ENCODE measurements at regions not wholly inside any gene's neighbourhood (a gene's known extent, or its start where the extent isn't known, plus 50 kb on each side); places are given as distances from the start of the nearest gene placed in this dataset.

DNA sequence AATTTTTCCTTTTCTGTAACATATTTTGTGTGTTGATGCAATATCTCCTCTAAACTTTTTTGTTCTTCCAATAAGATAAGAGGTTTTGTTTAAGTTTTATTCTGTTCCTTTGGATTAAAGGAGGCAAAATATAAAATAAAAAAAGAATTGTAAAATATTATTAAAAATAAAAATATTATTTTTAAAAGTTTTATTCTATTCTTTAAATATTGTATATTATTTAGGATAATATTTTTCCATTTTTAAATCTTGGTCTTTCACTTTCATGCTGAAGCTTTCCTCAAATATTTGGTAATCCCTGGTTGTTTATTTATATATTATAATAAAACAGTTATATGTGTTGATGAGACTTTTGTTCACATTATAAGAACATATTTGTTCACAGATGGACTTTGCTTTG is 187.9 kb upstream of the PDE5A start:
- DNase-seq: no peak

DNA sequence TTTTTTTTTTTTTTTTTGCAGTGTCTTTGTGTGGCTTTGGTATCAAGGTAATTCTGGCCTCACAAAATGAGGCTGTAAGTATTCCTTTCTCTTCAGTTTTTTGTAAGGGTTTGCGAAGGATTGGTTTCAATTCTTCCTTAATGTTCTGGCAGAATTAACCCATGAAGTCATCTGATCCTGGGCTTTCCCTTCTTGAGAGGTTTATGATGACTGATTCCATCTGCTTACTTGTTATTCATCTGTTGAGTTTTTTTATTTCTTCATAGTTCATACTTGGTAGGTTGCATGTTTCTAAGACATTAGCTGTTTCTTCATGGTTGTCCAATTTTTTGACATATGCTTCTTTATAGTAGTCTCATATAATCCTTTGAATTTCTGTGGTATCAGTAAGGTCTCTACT is 181.4 kb upstream of the PDE5A start:
- DNase-seq: no peak

DNA sequence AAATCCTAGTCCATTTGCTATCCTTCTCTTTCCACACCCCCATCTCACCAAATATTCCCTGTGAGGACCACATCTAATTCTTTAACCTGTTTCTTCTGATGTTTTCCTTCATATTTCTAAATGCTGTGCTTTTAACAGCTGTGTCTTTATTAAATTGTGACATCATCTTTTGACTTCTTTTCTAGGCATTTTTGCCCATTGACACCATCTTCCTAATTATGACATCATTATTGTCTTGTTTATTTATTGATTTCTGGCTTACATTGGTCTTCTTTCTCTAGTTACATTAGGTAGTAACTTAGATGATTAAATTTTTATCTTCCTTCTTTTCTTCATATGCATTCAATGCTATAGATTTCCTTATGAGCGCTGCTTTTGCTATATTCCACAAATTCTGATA is 175.8 kb upstream of the PDE5A start:
- DNase-seq: no peak

DNA sequence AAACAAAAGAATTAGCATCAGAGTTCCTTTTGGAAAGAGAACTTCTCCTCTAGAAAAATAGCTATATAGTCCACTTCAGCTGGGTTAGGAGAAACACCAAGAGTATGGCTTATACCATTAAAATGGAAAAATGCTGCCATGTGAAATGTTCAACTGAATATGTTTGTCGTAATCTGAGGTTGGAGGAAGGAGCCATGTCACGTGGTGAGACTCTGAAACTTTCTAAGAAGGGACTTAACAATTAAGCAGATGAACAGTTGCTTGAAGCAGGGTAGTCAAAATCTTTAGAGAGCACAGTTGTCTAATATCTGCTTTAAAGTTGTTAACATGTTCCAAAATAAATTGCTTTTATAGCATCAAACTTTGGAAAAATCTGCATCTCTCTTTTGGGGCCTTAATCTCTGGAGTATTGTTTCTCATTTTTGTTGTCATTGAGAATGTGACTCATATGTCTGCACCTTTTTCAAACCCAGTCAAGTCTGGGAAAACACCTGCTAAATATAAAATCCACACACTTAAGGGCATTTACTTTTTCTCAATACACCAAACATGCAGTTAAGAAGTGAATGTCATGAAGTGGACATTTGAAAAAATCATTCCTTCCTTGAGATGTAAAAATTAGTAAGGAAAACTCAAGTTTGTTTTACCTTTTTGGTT is 168.8 kb upstream of the PDE5A start:
- DNase-seq: no peak

DNA sequence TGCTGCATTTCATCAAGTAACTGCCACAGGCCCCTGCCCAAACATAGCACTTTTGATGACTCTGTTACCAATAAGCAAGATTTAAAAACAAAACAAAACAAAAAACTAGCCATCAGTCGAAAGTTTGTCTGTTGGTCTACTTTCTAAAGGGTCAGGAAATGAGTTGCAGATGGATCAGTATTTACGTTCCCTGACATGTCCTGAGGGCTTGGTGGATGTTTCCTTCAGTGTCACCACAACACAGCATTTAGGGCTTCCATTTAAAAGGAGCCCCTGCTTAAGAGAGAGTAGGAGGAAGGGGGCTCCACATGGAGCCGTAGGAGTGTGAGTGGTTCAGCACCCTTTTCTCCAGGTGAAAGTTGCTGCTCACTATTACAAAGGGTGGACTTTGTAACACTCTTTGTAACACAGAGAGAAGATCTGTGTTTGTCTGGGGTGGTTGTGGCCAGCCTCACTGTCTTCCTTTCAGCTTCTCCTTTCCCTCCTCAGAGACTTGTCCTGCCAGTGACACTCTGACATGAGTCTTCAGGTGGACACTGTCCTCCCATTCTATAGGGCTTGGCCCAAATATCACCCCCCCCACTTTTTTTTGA is 167.5 kb upstream of the PDE5A start:
- no peak for DNase-seq

DNA sequence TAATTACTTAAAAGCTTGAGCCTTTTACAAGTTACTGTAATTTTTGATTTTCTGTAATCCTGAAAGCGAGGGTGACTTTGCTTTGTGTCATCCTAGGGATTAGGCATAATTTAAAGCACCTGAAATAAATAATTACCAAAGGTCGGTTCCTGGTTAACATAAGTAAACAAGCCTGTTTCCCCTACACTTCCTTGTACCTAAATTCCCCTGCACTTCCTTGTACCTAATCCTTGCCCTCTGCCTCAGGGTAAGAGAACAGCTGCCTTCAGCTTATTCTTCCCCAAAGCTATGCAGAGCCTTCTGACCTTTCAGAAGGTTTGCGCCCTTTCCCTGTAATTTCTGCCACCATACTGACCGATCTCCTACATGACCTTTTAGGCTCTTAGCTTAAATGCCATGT is 166.1 kb upstream of the PDE5A start:
- no peak for DNase-seq

DNA sequence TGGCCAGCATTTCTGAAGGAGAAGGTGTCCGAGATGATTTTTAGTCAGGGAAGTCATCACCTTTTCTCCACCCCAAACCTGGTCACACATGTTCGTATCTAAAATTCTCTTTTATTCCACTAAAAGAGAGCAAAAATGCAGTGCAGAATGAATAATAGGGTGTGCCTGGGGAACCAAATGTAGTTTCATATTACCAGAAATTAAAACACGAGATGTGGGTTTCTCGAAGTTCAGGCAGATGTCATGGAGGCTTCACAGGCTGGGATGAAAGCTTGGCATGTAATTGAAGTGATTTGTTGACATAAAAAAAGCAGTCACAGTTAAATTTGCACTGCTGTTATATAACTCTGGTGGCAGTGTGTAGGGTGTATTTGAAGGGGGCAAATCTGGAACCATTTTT is 165.5 kb upstream of the PDE5A start:
- DNase-seq: no peak

DNA sequence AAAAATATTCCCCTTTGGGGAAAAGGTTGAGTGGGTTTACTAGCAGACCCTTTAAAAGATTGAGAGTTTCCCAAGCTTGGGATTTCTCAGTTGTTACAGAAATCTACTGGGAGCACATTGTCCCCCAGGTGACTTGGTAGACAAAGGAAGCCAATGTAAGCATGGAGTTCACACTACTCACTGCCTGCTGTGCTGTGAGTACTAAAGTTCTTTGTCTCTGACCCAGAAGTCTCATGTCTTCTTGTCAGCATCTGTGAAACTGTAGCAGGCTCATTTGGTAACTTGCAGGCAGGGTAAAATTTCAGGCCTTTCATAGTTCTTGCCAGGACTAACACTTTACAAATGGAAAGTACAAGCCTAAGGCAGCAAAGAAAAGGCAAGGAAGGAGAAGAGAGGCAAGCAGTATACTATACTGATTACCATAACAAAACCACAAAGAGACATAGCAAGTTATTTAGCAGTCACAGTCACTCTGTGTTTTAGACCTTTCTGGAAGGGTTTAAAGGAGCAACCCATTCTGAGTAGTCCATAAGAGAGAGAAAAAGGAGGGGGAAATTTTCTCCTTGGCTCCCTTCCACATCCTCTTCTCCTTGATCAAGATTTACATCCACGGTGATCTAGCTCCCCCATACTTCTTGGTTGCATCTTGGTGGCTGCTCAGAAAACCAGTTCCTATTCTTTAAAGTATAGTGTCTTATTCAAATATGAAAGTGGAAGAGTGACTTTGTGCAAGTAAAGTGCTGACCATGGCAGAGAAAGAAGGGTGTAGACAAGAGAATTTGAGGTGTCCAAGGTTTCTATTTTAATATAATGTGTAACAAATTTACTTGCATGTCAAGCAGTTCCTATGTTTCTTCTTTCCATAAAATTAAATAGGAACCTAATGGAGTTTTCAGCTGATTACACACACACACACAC is 160.0 kb upstream of the PDE5A start:
- DNase-seq: no peak

DNA sequence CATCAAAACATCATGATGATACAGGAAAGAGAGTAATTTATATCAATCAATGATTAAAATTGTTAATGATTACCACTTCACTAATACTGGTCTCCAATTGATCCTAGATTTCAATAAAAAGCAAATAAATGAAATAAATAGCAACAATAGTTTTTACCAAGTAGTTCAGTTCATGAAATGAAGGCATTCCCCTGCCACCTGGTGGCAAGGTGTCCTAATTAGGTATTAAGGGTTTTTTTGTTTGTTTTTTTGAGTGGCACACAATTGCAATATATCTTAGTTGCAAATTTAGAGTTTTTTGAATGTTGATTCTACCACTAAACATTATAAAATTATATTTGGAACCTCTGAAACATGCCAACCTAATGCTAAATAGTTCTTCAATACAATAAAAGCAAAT is 157.4 kb upstream of the PDE5A start:
- DNase-seq: peak; percentile 11

DNA sequence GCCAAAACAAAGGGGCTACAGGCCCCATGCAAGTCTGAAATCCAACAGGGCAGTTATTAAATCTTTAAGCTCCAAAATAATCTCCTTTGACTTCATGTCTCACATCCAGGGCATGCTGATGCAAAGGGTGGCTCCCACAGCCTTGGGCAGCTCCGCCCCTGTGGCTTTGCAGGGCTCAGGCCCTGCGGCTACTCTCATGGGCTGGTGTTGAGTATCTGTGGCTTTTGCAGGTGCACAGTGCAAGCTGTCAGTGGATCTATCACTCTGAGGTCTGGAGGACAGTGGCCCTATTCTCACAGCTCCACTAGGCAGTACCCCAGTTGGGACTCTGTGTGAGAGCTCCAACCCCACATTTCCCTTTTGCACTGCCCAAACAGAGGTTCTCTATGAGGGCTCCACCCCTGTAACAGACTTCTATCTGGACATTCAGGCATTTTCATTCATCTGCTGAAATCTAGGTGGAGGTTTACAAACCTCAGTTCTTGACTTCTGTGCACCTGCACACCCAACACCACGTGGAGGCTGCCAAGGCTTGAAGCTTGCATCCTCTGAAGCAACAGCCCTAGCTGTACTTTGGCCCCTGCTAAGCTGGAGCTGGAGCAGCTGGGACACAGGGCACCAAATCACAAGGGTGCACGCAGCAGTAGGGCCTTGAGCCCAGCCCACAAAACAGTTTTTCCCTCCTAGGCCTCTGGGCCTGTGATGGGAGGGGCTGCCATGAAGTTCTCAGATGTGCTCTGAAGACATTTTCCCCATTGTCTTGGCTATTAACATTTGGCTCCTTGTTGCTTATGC is 154.8 kb upstream of the PDE5A start:
- DNase-seq: no peak

DNA sequence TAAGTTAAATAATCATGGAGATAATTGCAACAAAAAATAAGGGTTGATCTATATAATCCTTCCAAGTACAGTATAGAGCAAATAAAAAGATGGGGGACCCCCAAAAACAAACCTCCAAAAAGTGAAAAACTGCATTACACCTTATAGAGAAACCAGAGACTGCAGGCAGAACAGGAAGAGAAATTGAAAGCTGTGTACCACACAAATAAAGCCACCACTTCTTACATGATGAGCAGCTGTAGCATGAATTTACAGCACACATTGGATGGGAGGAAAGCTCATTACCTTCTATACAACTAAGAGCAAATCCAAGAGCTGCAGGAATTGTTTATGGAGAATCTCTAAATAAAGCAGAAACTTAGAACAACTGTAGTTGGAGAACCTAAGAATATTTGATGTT is 152.4 kb upstream of the PDE5A start:
- DNase-seq: no peak

DNA sequence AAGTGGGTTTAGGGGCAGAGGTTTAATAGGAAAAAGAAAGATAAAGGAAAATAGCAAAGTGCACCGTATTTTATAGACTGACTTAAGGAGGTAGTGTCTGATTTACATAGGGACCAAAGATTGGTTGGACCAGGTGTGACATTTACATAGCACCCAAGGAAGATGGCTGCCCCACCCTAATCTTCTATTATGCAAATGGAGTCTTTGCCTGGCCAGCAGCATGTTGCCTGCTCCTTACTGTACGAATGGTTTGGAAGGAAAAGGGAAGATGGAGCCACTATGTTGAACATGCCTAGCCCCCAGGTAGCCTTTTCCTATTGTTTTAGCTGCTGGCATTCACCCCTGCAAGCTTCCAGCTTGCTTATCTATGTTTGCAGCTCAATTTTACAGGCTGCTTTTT is 146.2 kb upstream of the PDE5A start:
- no peak for DNase-seq

DNA sequence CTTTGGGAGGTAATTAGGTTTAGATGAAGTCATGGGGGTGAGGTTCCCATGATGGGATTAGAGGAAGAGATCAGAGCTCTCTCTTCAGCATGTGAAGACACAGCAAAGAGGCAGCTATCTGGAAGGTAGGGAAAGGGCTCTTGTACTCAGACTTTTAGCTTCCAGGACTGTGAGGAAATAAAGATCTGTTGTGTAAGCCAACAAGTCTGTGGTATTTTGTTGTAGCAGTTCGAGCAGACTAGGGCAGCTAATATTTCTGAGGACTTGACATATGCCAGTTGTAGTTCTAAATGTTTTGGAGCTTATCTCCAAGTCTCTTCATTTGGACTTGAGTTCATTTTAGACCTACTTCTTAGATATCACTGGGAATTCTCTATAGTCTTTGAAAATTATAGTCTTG is 137.3 kb upstream of the PDE5A start:
- no peak for DNase-seq

DNA sequence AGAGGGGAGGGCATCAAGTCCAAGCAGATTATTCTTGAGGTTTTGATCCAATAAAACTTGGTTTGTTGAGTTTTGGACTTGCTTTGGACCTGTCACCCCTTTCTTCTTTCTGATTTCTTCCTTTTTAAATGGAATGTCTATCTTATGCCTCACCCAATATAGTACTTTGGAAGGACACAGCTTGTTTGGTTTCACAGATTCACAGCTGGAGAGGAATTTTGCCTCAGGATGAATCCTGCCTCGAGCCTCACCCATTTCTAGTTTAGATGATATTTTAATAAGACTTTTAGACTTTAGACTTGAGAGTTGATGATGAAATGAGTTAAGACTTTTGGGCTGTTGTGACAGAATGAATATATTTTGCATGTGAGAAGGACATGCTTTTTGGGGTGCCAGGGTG is 136.9 kb upstream of the PDE5A start:
- no peak for DNase-seq

DNA sequence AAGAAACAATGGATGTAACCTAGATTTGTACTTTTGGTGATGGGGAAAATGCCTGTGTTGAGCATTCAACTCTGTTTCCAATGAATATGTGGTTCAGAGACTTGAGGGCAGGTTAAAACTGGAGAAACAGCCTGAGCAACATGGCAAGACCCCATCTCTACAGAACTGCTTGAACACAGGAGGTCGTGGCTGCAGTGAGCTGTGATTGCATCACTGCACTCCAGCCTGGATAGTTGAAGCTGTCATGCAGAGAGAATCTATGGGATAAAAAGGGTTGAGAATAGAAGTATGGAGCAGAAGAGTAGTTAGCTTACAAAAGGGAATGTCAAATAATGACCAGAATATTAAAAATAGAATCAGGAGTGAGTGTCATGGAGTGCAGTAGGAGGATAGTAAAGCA is 134.8 kb upstream of the PDE5A start:
- DNase-seq: no peak

DNA sequence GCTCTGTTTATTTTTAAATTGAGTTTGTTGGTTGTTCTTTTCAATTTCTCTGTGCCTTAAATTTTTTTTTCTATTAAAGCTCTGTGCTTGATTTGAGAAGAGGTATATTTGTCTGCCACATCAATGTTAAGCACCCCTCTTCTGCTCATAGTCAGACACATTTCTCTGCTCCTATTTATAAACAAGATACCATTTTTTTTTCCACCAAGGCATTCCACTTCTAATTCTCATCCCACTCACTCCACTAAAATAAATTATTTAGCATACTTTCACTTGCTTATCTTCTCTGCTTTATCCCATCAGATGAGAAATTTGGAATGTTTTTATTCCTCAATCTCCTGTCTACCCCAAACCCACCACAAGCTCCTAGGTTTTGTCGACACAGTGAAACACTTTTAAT is 127.0 kb upstream of the PDE5A start:
- DNase-seq: no peak

DNA sequence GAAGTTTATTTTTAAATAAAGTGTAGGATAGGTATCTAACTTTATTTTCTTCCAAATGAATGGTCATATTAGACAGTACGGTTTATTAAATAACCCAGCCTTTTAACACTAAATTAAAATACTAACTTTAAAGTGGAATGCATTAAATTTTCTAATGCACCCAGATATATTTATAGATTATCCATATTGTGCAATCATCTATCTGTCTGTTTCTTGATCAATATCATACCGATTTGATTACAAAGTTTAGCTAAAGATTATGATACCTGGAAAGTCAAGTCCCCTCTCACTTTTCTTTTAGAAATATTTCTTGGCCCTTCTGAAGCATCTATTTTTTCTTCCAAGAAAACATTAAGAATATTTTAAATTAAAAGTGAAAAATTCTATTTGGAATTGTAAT is 124.3 kb upstream of the PDE5A start:
- no peak for DNase-seq

DNA sequence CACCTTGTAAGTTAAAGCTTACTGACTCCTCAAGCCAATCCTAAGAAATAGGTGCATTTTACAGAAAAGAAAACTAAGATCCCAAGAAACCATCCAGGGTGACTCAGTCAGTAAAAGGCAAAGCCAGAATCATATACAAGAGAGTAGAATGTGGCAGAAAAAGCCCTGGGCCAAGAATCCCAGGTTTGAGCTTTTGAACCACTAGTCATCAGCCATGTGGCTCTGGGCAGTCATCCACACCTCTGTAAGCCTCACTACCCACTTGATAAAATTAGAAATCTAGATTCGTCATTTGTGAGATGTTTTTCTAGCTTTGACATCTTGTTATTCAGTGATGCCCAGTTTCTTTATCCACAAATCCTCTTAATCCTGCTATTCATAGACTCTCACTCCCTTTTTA is 122.2 kb upstream of the PDE5A start:
- DNase-seq: peak; percentile 28

DNA sequence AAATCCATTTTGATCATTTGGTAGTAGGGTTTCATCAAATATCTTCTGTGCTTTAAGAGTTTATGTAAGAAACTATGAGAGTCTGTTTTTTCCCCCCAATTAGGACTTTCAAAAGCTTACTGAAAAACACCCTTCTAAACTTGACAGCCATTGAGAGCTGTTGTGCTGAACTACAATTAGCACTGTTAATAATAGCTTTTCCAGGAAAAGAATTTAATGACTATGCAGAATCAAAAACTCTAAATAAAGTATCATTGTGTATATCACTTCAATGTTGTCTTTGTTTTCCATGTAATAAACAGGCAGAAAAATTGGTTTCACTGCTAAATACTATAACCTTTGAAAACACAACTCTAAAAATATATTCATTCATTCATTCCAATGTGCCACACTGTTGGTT is 121.4 kb upstream of the PDE5A start:
- no peak for DNase-seq

DNA sequence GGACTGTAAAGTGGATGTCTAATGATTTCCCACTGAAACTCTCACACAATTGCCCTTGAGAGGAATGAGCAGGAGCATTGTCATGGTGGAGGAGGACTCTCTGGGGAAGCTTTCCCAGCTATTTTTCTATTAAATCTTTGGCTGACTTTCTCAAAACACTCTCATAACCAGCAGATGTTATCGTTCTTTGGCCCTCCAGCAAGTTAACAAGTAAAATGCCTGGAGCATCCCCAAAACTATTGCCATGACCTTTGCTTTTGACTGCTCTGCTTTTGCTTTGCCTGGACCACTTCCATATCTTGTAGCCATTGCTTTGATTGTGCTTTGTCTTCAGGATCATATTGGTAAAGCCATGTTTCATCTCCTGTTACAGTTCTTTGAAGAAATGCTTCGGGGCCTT is 120.2 kb upstream of the PDE5A start:
- peak; percentile 23 for DNase-seq

DNA sequence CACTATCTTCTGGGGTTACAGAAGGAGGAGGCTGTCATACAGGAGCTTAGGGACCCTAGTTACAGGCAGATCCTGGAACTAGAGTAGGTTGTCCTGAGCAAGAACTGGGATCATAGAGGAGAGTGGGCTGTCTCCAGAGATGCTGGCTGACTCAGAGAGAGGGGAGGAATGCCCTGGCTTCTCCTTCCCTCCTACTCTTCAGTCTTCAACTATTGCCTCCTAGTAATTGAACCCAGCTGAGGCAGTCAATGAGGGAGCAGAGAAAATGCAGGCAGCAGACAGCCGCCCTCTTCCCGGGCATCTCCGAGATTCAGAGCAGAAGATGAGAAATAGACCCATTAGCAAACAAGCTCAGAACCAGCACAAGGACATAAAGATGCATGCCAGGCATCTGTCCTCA is 118.3 kb upstream of the PDE5A start:
- DNase-seq: peak; percentile 72

DNA sequence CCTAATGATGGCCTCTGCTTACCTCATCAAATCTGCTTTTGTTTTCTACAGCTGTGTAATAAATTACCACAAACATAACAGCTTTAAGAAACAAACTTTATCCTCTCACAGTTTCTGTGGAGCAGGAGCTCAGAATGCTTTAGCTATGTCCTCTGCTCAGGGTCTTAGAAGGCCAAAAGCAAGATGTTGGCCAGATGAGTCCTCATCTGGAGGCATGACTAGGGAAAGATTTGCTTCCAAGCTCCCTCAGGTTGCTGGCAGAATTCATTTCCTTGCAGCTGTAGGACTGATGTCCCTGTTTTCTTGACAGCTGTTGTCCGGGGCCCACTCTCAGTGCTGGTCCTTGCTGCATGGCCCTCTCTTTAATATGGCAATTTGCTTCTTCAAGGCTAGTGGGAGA is 116.7 kb upstream of the PDE5A start:
- DNase-seq: no peak

DNA sequence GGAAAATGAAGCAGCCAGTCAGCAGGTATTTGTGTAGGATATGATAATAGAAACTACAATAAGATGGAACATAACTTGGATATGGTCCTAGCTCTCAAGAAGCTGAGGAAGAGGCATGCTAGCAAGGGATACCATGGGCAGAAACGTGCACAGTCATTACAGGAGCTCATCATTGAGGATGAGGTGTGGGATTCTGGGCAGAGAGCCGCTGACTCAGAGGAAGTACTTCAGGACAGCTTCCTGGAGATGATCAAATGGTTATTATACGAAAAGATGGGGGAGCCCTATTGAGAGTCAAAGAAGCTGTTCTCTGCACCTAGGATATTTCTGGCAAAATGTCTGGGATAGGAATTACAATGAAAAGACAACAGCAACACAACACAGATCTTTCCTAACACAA is 116.0 kb upstream of the PDE5A start:
- peak; percentile 20 for DNase-seq

All from fibroblast of skin of right biceps (primary cell).